GM19397 (cell line): ENCODE measurements at regions not wholly inside any gene's neighbourhood (a gene's known extent, or its start where the extent isn't known, plus 50 kb on each side); places are given as distances from the start of the nearest gene placed in this dataset.

Experiments used
- ATAC-seq: cut with Tn5 transposase; IDR thresholded peaks from one replicate; pipeline ENCODE4 v1.9.1; 2021; ENCODE audit warnings: mild to moderate bottlenecking, moderate library complexity; ENCODE audit not compliant: unreplicated experiment

DNA sequence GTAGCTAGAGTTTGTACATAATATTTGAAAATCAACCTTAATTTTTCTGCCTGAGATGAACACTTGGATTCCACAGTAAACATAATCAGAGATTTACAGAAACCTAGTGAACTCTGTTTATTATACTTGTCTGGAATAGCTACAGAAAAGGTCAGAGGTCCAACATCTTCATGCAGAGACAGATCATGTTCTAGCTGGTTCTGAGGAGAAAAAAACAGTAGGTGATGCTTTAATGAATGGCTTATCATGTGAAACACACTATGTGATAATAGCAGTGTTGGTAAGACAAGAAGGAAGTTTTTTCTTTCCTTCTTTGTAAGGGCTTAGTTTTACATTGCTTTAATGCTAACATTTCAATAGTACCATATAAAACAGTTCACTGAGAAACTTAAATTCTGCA lies 846.4 kb upstream of the ZEB2 start:
- ATAC-seq = no peak

DNA sequence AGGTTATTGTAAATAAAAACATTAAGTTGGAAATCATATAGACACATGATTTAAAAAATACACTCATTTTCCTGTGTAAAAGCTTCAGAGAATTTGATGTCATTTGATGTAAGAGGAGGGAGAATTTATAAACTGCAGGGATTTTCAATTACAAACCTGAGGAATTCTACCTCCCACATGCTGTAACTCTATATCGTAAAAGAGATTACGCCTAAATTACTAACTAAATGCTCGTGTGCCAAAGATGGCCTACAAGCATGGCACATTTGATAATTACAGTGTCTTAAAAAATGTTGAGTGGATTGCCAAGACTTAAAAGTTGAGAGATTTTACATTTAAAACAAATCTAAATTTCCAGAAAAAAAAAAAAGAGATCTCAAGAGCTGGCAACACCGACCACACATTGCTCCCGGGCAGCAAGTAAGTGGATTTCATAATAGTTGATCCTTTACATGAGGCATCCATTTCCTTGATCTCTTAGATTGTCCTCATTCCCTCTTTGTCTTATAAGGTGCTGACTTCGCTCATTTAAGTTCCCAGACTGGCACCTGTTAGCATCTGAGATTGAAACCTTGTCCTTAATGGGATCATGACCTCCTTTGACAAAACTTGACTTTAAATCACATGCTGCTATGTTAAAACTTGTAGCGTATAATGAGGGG lies 840.3 kb upstream of the ZEB2 start:
- ATAC-seq = no peak

DNA sequence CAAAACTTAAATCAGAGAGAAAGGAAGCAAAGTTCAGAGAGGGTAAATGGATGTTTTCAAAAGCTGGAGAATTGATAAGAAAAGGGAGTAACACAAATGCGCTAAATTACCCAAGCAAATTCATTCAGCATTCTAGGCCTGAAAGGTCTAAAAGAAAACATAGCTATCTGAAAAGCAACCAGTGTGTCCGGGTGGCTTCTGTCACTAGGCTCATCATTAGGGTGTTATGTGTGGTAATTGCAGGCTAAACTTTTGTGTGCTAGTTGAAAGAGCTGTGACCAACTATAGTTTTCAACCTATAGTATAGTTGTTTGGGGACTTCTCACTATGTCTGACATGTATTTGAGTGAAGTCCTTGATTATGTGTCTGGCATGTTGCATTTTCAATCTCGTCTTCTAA lies 839.6 kb upstream of the ZEB2 start:
- no peak for ATAC-seq

DNA sequence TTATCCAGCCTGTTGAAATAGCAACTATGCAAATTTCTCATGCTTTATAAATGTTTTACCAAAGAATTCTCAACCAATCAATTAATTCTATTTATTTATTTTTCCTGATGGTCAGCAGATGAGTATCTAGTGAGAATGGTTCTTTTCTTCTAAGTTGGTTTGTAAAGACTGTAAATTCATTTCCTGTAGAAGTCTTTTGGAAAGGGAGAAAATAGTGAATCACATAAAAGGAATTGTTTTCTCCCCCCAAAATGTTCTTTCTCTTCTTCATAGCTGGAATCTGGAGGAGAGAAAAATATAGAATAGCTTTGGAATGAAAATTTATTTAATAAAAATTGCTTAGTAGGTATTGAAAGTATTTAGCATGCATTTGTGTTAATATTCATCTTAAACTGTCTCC lies 836.1 kb upstream of the ZEB2 start:
- ATAC-seq = no peak

DNA sequence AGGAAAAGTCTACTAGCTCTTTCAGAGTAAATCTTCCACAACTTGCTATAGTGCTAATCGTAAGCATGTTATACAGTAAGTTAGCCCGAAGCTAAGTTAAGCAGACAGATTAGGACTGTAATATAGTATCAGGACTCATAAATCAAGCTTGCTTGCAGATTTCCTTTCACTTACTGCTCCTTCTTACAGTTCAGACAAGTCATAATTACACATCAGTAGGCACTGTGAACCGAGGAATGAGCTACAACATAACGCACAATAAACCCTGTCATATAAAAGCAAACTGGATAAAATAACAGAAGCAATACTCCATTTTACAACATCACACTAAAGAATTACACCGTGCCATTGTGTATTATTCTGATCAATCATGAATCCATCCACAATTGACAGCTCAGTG lies 832.6 kb upstream of the ZEB2 start:
- no peak for ATAC-seq

DNA sequence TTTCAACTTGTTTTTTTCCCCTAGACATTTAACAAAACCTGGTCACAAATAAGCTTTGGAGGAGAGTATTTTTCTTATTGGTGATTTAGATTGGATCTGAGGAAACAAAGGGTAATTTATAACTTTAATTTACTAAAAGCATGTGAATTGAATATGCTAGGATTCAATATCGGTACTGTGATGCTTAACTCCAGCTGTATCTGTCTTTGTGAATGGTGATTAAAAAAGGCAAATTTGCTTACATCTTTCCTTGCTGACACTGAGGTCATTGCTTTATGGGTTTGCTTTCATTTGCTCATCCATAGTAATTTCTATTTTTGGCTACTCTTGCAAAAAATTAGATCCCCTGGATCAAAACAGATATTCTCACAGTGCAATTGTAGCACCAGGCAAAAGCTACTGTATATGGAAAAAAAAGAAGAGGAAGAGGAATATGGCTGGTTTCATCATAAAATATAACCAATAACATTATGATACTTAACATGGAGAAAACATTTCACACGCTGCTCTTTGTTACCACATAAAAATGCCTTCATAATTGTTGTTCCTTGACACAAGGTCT lies 832.0 kb upstream of the ZEB2 start:
- ATAC-seq = no peak

DNA sequence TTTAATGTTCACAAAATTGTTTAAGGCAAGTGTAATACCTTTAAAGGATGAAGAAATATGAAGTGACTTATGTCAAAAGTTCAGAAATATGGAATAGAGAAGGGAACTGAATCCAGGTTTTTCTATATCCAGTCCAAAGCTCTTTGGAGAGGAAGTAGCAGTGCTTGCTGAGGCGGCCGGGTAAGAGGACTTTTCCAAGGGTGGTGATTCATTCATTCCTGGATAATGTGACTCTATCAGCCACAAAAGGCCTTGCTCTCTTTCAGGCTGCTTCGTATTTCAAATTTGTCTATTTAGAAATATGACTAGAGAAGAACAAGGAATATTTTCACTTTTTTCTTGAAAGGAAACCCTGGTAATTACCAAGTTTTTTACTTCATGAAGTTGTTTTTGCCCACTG lies 830.1 kb upstream of the ZEB2 start:
- no peak for ATAC-seq

DNA sequence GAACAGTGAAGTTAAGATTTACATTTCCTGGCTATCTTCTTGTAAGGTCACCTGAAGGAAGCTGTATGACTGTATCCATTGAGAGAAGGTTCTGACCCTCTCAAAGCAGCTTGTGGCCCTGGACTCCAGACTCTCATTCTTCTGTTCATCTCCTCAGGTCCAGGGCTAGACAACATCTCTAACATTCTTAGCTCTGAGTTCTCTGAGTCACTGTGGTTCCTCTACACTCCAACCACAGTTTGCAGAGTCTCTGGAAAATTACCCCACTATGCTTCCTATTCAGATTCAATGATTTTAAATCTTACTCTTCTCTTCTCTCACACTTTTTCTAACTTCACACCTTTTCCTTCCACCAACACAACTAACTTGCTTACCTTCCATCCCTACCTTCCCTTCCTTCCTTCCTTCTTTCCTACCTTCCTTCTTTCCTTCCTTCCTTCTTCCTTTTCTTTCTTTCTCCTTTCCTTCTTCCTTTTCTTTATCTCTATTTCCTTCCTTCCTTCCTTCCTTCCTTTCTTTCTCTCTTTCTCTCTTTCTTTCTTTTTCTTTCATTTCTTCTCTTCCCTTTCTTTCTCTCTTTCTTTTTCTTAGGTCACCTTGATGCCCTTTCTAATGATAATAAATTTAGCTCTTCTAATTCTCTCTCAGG lies 824.3 kb upstream of the ZEB2 start:
- ATAC-seq = no peak

DNA sequence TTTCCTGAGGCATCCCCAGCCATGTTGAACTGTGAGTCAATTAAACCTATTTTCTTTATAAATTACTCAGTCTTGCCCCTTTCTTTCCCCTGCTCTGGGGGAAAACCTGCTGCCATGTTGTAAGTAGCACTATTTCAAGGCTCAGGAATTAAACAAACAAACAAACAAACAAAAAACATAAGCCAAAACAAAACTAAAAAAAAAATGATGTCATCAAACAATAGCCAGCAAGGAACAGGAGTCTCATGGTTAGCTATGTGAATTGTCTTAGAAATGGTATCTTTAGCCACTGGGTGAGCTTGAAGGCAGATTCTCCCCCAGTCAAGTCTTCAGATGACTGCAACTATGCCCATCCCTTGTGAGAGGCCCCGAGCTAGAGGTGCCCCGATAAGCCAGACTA lies 823.4 kb upstream of the ZEB2 start:
- no peak for ATAC-seq

DNA sequence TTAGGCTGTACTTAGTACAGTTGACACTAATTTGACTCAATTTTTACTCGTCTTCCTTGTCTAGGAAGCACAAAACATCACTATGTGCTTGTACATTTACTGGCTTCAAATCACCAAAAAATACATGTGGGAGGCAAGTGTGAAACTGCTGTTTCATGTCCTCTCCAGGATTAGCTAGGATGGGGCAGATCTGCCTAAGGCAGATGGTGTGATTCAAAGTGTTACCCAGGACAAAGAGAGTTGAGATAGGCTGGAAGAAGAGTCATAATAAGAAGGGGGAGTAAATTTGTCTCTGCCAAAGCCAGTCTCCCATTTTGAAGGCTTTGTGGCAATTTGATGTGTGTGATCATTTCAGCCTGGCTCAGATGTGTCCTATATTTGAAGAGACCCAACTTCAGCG lies 821.6 kb upstream of the ZEB2 start:
- no peak for ATAC-seq

DNA sequence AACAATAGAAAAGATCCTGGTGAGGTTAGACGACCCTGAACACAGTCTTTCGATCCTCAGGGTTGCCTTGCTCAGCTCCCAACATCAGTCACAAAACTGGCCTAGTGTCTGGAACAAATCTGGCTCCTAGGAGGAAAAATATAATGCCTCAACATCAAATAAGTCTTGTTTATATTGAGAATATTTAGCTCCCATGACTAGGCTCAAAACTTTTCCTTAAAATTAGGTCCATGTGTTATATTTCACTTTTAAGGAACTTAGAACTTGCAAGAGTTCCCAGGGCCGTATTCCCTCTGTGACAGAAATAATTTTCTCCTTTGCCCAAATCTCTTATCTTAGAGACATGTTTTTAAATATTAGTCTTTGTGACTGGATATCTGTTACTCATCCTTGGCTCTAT lies 819.7 kb upstream of the ZEB2 start:
- no peak for ATAC-seq

DNA sequence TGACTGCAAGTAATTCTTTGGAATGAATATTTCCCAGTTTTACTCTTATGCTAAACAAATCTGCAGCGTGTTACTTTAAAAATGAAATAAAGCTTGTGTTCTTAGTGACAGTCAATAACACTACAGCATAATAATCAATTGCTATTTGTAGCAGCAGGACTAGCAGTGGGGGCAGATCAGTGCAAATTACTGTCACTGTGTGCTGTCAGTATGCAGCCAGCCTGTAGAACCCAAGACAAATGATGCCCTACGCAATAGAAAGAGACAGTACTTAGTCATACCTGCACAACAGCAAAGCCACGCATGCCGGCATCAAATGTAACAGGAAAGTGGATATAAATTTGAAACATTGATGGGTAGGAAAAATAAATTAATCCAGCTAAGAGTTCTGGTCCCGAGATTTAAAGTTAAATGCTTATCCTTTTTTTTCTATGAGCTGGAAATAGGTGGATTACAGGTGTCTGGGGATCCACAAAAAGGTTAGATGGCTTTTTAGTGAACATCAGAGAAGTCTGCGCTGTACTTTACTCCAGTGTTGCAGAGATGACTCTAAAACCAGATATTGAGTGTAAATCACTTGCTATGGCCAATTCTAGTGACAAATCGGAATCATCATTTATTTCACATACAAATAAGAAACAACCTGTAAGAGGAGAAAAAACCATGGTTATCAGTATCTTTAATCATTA lies 812.4 kb upstream of the ZEB2 start:
- no peak for ATAC-seq

DNA sequence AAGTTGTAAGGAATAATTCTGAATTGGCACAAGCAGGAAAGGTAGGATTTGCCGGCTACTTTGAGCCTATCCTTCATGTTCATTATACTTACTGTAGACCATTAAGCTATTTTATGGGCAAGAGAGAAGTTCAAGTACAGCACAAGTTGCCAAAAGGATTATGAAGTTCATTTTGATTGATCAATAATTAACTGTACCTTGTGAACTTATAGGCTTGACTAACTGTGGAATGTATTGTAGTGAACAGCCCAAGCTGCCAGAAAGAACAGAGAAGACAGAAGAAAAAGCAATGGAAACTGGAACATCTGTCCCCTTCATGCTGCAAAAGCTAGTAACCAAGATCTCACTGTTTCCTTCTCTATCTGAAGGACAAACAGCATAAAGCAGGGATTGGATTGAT lies 810.1 kb upstream of the ZEB2 start:
- ATAC-seq = no peak

DNA sequence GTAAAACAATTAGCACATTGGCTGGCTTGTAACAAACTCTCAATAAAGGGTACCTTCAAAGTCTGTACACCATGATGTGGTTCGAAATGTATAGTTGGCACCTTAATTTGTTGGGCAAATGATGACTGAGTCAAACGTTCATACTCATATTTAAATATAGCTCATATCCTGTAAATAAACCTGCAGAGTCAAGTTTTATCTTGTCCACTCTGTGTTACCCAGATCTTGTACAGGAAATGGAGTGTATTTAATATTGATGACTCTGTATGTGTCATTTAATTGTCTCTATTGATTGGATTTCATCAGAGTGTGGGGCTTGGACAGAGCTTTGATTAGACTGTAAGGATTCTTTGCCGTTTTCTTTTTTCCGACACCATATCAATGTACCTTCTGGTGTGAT lies 805.6 kb upstream of the ZEB2 start:
- no peak for ATAC-seq

DNA sequence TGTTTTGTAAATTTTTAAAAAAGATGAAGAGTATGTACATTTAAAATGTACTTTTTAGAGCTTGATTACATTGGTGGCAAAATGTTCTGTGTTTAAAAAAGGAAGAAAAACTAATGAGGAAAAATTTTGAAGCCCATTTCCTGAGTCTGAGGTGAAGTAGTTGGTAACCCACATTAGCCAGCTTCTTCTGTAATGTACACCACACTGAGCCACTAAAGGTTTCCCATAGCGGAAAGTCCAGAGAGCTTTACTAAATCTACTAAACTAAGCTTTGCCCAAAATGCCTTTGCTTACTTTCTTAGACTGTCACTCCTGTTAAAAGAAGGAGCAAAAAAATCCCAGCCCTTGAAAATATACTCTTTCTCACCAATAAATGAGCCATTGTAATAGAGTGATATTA lies 804.8 kb upstream of the ZEB2 start:
- no peak for ATAC-seq

DNA sequence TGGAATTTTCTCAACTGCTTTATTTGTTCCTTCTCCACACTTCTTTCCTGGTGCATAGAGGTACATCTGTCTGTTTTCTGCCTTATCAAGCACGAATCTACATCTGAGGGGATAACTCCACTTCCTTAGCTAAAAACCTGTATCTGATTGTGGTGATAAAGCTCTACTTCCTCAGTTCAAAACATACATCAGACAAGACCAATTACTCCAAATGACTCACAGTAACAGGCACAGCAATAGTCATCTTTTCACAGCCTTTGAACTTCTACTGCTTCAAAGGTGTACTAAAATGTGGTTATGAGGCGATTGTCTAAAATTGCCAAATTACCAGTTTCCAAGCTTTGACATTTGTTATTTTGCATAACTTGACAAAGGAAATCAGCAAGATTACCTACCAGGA lies 803.6 kb upstream of the ZEB2 start:
- no peak for ATAC-seq

DNA sequence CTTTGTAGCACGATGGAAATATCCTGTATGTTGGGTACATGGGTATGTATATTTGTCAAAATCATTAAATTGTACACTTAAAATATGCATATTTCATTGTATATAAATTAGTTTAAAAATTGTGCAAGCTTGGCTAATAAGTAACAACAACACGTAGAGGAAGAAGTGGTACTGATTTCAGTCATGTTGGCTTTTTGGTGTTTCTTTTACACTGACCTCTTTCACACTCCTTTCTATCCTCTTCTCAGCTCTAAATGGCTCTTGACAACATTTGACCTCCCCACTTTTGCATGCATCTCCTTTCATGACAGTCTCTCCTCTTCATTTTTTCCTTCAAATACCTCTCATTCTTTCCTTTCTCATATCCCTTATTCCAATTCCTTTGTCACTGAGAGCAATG lies 801.4 kb upstream of the ZEB2 start:
- no peak for ATAC-seq

DNA sequence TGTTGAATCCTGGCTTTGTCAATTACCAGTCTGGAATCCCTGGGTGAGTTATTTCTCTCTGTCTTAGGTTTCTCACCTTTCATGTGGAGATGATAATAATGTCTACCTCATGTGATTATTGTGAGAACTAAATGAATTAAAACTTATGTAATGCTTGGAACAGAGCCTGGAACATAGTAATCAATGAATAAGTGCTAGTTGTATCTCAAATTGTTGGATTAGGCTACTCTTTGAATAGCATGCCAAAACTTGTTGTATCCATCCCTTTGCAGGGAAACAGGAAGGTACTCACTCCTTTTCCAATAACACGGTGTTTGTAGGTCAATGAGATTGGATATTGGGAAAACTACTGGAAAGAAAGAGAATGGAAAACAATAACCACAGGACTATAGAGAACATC lies 796.6 kb upstream of the ZEB2 start:
- ATAC-seq = no peak

DNA sequence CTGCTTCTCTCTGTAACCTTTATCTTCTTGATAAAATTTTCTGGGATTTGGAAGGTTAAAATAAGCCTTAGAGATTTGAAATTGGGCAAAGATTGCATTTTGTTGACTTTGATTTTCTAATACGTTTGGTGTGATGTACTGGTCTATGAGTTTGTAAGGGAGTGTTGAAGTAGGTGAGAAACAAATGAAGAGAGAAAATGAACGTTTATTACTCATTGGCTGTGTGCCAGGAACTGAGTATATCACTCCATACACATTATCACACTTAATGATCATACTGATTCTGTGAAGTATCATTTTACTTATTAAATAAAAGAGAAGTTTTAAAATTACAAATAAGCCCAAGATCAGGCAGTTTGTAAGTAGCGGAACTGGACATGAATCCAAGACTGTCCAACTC lies 795.1 kb upstream of the ZEB2 start:
- no peak for ATAC-seq

DNA sequence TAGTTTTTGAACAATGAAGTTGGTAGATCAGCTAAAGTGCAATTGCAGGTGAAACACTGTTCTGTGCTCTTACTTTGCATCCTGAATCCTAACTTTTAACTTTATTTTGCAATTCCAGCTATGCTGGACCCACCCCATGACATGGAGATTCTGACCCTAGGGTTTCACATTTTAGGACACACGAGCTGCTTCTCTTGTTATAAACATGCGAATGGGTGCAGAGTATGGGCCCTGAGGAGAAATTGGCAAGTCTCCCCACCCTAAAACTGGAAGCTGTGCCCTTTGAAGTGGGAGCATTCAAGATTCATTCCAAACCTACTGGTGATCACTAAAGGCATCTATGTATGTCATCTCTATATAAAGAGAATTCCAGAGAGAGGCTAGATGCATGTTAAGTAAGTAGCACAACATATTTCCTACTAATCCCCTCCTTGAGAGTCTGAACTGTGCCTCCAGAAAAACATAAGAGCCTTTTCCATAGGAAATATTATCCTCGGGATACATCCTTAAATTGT lies 794.3 kb upstream of the ZEB2 start:
- ATAC-seq = no peak

DNA sequence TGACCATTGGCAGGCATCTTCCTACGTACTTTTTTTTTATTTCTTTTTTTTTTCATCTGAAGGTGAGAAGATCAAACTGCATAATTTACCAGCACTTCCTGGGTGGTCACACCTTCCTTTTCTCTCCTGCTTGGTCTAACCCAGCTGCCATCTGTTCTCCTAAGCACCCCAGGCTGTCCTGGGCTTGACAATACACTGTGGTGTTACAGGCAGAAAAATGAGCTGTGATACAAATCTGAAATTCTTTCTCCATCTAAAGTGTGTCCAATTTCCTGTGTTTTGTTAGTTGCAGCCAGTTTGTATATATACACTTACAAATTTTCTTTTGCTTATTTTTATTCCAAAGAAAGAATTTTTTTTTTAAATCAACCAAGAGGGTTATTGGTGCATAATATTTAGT lies 786.0 kb upstream of the ZEB2 start:
- no peak for ATAC-seq

DNA sequence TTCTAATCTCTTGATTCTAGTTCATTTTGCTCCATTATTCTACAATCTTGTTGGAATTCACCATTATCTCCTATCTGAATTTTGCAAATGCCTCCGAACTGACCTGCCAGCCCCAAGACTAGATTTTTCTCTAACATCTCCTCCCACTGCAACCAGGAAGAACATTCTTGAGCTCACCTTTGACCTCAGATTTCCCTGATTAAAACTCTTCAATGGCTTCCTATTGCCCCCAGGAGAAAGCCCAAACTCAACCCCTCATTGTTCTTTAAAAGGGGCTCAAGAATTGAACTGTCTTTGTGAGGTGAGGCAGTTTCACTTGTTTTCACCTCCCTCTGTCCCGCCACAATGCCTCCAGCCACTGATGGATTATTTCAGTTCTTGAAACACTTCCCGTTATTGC lies 784.6 kb upstream of the ZEB2 start:
- ATAC-seq = no peak
